ENCODE measurements at regions not wholly inside any gene's neighbourhood (a gene's known extent, or its start where the extent isn't known, plus 50 kb on each side); places are given as distances from the start of the nearest gene placed in this dataset.
"Not testable (repeated sequence)": the region's sequence is repeated elsewhere in the genome, so short reads cannot be mapped to it uniquely, and the experiment has no call there.

DNA sequence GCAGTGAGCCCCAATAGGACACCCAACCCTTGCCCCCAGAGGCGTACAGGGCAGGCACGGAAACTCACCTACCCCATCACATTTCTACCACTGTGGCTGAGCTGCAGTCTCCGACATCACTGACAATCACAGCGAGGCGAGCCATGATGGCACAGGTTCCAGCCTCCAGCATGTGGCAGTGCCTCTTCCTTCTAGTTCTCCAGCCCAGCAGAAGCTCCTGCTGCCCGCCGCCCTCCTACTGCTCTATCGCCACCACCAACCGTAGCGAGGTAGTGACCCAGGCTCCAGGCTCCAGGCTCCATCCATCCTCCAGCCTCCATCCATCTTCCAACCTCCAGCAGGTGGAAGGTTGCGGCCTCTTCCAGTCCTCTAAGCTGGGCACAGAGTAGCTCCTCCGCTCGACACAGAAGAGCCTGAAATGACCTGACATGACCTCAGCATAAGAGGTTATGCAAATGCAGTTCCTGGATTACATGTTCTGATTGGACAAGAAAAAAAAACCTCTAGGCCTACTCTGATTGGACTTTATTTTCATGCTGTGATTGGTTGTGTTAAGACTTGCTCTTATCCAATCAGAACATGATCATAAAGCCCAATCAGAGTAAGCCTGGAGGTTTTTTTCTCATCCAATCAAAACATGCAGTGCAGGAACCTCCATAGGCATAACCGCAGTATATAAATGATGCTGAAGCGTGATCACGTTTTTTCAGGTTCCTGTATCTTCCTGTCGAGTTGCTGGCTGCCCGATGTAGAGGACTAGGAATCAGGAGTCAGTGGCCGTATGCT is 438.9 kb upstream of the ZNF337 start:
- in situ Hi-C loops (cut with MboI; ENCODE audit: low sequenced_read_pairs), result loop anchor here (25.0 kb wide), 1 partner anchor 148 kb away; no protein-coding TSS in a partner anchor

DNA sequence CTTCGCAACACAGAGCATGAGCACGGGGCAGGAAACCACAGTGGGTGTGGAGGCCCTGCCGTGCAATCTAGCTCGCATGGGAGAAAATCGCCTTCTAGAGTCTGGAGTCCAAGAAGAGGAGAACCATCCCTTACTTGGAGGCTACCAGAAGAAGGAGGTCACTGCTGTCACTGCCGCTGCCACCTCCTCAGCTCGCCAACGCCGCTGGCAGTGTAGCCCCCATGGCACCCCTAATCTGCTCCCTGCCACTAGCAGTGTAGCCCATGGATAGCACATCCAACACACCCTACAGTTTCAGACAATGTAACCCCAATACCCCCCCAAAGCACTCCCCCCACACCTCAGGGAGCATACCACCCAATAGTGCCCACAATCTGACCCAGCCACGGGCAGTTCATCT is 438.0 kb upstream of the ZNF337 start:
- in situ Hi-C loops (cut with MboI; ENCODE audit: low sequenced_read_pairs), result loop anchor here (25.0 kb wide), 1 partner anchor 147 kb away; no protein-coding TSS in a partner anchor

- in situ Hi-C loops (cut with MboI; ENCODE audit: low sequenced_read_pairs), result loop anchor here (25.0 kb wide), 1 partner anchor 146 kb away; no protein-coding TSS in a partner anchor
Observed at GRCh38 chr20:26133794-26134193, 437.1 kb upstream of the ZNF337 start.

DNA sequence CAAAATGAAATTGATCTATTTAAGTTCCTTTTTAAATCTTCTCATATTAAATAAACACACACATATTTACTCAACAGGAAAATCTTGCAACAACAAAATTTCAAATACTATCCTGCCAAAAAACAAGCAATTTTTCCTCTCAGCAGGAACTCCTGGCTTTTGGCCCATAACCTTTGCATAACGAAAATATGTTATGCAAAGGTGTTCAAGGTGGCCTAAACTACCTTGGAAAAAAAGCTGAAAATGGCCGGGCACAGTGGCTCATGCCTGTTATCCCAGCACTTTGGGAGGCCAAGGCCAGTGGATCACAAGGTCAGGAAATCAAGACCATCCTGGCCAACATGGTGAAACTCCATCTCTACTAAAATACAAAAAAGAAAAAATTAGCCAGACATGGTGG is 424.3 kb upstream of the ZNF337 start:
- in situ Hi-C loops (cut with MboI; ENCODE audit: low sequenced_read_pairs), result not testable (repeated sequence)

- in situ Hi-C loops (cut with MboI; ENCODE audit: low sequenced_read_pairs), result not testable (repeated sequence)
Observed at GRCh38 chr20:26094498-26094897, 397.8 kb upstream of the ZNF337 start.

DNA sequence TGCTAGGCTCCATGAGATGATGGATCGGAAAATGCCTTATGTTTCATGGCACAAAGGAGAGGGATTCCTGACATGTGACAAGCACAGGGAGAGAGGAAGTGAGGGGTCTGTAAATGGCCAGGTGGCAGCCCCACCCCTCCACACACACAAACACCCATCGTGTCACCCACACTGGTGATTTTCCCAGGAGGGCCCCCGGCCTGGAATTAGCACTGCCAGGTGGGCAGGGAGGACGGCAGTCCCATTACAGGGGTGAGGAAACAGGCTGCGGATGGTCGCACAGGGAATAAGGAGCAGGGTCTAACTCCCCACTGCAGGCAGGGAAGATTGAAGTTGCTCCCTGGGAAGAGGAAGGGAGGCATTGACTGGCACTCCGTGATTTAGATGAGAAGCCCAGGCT is 395.3 kb upstream of the ZNF337 start:
- in situ Hi-C loops (cut with MboI; ENCODE audit: low sequenced_read_pairs), result not testable (repeated sequence)

DNA sequence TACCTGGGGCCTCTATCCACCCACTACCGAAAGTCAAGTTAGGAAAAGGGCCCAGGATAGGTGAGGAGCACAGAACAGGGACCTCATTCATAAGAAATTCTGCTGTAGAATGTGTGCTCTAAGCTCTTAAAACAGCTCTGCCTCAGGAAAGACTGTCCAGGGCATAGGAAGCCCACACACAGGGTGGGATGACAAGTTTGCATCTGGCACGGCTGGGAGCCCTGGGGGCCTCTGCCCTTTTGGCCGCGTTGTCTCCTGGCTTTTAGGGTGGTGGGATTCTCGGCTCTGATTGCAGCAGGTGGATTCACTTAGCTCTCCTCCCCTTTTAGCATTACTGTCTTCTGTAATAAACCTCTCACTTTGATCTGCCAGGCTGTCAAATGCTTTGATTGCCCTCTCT is 389.5 kb upstream of the ZNF337 start:
- in situ Hi-C loops (cut with MboI; ENCODE audit: low sequenced_read_pairs), result not testable (repeated sequence)

GRCh38 chr20:26073972-26074371 is 377.3 kb upstream of the ZNF337 start:
- in situ Hi-C loops (cut with MboI; ENCODE audit: low sequenced_read_pairs), result not testable (repeated sequence)

GRCh38 chr20:26059324-26059723 is 362.7 kb upstream of the ZNF337 start:
- in situ Hi-C loops (cut with MboI; ENCODE audit: low sequenced_read_pairs), result not testable (repeated sequence)

DNA sequence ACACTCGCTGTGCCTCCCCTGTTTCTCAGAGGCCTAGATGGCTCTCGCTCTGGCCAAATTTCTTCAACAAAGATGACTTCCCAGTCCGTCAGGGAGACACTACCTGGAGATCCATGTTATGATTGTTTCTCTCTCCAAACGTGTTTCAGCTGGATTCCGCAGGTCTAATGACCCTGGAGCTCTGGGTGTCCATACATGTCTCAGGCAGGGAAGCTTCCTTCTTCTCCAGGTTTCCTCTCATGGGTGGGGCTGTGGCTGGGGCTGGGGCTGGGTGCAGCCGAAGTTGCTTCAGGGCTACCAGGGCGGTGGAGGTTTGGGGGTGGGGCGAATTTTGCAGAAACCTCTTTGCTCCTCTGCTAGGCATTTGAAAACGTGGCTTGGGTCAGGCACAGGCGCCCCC is 361.8 kb upstream of the ZNF337 start:
- in situ Hi-C loops (cut with MboI; ENCODE audit: low sequenced_read_pairs), result not testable (repeated sequence)

GRCh38 chr20:26057135-26057752 is 360.6 kb upstream of the ZNF337 start:
- in situ Hi-C loops (cut with MboI; ENCODE audit: low sequenced_read_pairs), result not testable (repeated sequence)

DNA sequence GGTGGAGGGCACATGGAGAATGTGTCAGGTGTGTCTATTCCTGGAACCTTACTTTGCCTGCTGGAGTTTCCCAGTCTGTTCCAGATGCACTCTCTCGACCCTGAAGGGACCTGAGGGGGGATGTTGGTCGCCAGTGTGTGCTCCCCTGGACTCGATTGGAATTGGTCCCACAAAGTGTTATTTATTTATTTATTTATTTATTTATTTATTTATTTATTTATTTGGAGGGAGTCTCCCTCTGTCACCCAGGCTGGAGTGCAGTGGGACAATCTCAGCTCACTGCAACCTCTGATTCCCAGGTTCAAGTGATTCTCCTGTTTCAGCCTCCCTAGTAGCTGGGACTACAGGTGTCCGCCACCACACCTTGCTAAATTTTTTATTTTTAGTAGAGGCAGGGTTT is 329.1 kb upstream of the ZNF337 start:
- in situ Hi-C loops (cut with MboI; ENCODE audit: low sequenced_read_pairs), result not testable (repeated sequence)

DNA sequence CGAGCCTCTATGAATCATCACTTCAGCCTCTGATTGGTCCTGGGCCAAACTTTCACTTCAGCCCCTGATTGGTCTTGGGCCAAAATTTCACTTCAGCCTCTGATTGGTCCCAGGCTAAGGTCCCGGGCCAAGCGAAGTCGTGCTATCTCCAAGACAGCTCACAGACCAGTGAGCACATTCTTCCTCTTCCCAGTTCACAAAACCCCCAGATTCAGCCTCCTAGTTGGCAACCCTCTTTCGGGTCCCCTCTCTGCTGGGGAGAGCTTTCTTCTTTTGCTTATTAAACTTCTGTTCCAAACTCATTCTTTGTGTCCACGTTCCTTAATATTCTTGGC is 314.3 kb upstream of the ZNF337 start:
- in situ Hi-C loops (cut with MboI; ENCODE audit: low sequenced_read_pairs), result not testable (repeated sequence)

DNA sequence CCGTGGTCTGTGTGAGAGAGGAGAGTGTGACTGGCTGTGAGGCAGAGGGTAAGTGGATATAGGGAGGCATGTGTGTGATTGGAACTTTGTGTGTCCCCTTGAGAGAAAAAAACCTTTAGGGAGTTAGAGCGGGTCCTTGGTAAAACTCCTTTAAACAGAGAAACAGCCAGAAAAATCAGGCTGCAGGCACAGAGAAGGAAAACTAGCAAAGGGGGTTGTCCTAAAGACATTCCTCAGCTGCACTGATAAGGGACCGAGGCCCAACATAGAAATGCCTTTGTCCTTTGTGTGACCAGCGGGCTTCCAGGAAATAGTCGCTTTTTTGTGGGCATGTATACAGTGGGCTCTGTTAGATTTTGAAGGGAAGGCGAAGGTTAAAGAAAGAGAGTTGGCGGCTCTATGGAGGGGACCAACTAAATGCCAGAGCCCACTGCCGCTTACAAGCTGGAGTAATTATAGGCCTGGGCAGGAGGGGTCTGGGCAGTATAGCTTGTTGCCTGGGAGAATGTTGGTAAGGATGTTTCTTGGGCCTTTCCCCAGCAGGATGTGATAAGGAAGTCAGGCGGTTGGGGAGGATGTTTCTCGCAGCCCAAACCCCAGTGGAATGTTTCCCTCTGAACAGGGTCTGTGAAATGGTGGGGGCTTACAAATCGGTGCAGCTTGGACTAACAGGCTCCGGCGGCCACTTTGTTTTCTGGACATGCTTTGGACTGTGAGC is 313.7 kb upstream of the ZNF337 start:
- in situ Hi-C loops (cut with MboI; ENCODE audit: low sequenced_read_pairs), result not testable (repeated sequence)

DNA sequence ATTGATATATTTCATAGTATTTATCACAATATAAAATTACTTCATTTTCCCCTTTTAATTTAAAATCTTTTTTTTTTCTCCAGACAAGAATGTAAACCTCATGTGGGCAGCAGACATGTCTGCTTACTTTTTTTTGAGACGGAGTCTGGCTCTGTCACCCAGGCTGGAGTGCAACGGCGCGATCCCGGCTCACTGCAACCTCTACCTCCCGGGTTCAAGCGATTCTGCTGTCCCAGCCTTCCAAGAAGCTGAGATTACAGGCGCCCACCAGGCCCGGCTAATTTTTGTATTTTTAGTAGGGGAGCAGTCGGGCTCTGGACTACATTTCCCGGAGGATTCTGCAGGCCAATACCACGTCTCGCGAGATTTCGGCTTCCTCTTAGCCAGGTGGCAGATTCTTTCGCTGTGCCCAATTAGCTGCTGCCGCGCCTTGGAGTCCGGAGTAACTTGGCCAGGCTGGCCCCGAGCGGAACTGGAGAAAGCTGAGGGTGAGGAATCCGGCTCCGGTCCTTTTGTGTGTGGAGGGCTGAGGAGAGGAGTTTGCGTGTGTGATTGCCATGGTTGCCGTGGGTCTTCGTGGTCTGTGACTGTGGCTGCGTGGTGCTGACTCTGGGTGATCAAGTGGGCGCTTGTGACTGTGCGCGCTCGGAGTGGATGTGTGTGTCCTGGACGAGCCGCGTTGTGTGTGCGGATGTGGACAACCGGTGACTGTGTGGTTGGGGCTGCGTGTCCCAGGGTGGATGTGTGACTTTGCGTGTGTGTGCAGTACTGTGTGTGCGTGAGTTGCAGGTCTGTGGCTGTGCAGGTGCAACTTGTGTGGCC is 313.0 kb upstream of the ZNF337 start:
- in situ Hi-C loops (cut with MboI; ENCODE audit: low sequenced_read_pairs), result not testable (repeated sequence)

DNA sequence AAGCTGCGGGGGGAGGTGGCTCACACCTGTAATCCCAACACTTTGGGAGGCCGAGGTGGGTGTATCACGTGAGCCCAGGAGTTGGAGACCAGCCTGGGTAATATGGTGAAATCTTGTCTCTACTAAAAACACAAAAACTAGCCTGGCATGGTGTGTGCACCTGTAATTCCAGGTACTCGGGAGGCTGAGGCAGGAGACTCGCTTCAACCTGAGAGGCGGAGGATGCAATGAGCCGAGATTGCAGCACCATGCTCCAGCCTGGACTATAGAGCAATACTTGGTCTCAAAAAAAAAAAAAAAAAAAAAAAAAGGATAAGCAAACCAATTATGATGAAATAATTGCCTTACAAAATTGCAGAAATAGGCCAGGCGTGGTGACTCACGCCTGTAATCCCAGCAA is 311.4 kb upstream of the ZNF337 start:
- in situ Hi-C loops (cut with MboI; ENCODE audit: low sequenced_read_pairs), result not testable (repeated sequence)

GRCh38 chr20:26006164-26006563 is 309.5 kb upstream of the ZNF337 start:
- in situ Hi-C loops (cut with MboI; ENCODE audit: low sequenced_read_pairs), result not testable (repeated sequence)

DNA sequence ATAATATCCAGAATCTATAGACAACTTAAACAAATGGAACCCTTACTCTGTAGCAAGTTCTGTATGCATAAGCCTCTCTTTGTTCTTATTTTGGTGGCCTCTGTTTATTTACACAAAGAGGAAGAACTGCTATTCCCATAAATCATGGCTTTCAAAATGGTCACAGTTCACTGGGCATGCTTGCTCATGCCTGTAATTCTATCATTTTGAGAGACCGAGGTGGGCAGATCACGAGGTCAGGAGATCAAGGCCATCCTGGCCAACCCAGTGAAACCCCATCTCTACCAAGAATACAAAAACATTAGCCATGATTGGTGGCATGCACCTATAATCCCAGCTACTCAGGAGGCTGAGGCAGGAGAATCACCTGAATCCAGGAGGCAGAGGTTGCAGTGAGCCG is 307.3 kb upstream of the ZNF337 start:
- in situ Hi-C loops (cut with MboI; ENCODE audit: low sequenced_read_pairs), result not testable (repeated sequence)

GRCh38 chr20:25997367-25998038 is 300.9 kb upstream of the ZNF337 start:
- in situ Hi-C loops (cut with MboI; ENCODE audit: low sequenced_read_pairs), result loop anchor here (25.0 kb wide), 1 partner anchor 140 kb away; no protein-coding TSS in a partner anchor

DNA sequence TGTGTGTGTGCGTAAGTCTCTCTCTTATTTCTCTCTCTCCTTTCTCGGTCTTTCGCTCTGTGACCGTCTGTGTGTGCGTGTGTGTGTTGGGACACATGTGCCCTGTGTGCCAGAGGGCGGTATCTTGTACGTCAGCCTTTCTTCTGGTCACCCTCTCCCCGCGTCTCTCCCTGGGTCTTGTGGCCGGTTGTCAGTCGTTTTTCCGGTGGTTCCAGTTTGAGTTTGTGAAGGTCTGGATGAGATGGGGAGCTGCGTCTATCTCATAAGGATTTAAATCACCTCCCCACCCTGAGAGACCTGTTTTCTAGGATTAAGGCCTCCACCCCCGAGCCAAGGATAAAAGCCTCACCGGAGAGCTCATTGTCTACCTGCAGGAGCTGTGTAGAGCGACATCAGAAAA is 295.5 kb upstream of the ZNF337 start:
- in situ Hi-C loops (cut with MboI; ENCODE audit: low sequenced_read_pairs), result loop anchor here (25.0 kb wide), 1 partner anchor 145 kb away; no protein-coding TSS in a partner anchor

Data from HL-60/S4 (cell line).